Choroid plexus epithelial cell (primary cell): ENCODE measurements at regions not wholly inside any gene's neighbourhood (a gene's known extent, or its start where the extent isn't known, plus 50 kb on each side); places are given as distances from the start of the nearest gene placed in this dataset.

Experiments used
- DNase-seq: peaks from one replicate; pipeline ENCODE4 v3.0.0-alpha.2; 2010; ENCODE audit warnings: low read depth
- H3K4me3 ChIP-seq: 2 replicates; pipeline ENCODE4 v1.5.1; 2011; ENCODE audit warnings: low read depth, mild to moderate bottlenecking, control low read depth, low read length, moderate library complexity
- TF ChIP-seq, protein P1 (sequence below): conservative IDR thresholded peaks from 2 replicates; pipeline ENCODE4 v1.5.1; 2011; ENCODE audit warnings: low read depth, mild to moderate bottlenecking, control low read depth, inconsistent platforms, low read length, moderate library complexity

DNA sequence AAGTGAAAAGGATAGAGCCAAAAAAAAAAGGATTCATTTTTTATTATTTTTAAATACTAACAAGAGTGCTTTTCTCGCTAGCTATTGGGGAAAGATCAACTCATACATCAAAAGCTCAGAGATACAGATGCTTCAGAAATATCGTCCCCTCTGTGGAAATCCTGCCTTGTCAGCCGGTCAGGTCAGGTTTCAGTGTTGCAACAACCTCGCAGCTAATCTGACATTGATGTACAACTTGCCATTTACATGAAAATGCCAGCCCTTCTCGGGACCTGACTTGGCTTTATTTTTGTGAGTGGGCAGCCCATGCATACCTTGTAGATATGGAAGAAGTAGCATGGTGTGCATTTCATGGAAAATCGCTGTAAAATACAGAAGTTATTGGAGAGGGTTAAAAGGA, 358.8 kb upstream of the ADAMTS16 start:
- TF ChIP-seq, protein P1, sequence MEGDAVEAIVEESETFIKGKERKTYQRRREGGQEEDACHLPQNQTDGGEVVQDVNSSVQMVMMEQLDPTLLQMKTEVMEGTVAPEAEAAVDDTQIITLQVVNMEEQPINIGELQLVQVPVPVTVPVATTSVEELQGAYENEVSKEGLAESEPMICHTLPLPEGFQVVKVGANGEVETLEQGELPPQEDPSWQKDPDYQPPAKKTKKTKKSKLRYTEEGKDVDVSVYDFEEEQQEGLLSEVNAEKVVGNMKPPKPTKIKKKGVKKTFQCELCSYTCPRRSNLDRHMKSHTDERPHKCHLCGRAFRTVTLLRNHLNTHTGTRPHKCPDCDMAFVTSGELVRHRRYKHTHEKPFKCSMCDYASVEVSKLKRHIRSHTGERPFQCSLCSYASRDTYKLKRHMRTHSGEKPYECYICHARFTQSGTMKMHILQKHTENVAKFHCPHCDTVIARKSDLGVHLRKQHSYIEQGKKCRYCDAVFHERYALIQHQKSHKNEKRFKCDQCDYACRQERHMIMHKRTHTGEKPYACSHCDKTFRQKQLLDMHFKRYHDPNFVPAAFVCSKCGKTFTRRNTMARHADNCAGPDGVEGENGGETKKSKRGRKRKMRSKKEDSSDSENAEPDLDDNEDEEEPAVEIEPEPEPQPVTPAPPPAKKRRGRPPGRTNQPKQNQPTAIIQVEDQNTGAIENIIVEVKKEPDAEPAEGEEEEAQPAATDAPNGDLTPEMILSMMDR, result no peak
- no peak overlapping the region for H3K4me3 ChIP-seq
- DNase-seq, result no peak

DNA sequence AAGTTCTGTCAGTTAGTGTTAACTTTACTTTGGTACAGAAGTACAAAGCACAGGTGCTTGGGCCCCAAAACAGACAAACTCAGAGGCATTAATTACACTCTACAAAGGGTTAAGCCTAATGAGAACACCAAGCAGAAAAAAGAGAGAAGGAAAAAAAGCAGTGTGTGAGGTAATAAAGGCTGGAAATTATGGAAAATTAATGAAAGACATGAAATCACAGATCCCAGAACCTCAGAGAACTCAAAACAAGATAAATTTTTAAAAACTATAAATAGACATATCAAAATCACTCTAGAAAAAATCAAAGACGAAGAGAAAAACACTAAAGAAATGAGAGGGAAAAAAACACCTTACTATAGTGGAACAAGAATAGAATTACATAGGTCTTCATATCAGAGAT, 354.2 kb upstream of the ADAMTS16 start:
- no peak overlapping the region for H3K4me3 ChIP-seq
- no peak for DNase-seq
- TF ChIP-seq, protein P1, result no peak

DNA sequence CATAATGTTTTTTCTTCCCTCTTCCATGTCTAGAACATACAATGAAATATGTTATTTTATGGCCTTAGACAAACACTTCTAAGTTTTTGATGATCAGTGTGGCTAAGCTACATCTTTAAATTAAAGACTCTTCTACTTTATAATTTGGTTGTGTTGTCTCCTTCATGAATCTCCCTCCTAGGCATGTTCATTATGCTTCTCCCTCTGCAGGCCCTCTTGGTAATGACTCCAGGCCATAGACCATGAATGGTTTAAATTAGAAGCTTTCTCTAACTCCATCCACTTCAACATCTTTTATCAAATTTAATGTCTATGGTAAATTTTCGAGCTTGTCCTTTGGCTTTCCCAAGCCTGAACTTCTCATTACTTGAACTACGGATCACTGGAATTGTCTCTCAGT, 342.7 kb upstream of the ADAMTS16 start:
- H3K4me3 ChIP-seq, result no peak overlapping the region
- DNase-seq, result no peak
- TF ChIP-seq, protein P1, result no peak

DNA sequence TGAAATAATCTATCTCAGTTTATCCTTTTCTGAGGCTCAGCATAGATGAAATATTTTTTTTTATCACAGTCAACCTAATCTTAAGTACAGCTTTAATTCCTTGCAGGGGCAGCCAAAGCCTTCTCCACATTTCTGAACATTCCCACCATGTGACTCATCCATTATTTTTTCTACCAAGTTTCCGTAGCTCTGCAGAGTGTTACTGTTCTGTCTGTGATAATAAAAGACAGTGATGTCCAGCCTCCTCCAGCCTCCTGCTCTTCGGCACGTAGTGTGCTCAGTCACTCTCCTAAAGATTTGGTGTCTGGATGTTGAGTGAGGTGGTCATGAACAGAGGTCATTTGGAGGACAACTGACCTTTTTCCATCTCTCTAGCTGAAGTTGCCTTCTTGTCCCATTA, 338.1 kb upstream of the ADAMTS16 start:
- DNase-seq, result peak; percentile 5
- no peak overlapping the region for H3K4me3 ChIP-seq
- TF ChIP-seq, protein P1, result no peak

DNA sequence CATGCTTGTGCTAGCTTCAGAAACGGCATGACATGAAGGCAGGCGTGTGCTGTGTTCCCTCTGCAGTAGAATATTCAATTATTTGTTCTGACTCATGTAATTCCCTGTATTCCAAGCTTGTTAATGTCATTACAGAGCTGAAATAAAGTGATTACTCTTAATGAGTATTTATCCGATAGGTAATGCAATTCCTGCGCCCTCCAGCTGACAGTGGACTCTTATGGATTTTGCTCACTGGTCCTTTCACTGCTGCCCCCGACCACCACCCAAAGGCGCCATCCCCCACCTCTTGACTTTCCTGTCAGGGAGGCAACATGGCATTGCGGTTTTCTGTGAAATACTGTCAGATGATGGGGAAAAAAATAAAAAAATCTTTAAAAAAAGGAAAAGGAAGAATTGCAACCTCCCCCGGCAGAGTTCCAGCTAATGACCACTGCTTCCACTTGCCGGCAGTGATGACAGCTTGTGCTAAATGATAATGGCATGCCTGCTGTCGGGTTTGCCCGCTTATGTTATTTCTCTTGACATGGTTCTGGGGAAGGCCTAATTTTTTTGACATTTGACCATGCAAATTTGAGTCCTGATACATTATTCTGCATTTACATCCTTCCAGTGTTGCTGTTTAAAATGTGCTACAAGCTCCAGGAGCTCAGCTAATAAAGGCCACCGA, 335.3 kb upstream of the ADAMTS16 start:
- no peak overlapping the region for H3K4me3 ChIP-seq
- TF ChIP-seq, protein P1, result no peak
- DNase-seq, result no peak

DNA sequence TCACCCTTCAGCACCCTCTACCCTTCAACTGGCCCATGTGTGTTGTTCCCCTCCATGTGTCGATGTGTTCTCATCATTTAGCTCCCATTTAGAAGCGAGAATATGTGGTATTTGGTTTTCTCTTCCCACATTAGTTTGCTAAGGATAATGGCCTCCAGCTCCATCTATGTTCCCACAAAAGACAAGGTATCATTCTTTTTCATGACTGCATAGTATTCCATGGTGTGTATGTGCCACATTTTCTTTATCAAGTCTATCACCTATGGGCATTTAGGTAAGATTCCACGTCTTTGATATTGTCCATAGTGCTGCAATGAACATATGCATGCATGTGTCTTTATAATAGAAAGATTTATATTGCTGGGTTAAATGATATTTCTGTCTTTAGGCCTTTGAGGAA, 325.1 kb upstream of the ADAMTS16 start:
- TF ChIP-seq, protein P1, result no peak
- no peak overlapping the region for H3K4me3 ChIP-seq
- DNase-seq, result no peak

DNA sequence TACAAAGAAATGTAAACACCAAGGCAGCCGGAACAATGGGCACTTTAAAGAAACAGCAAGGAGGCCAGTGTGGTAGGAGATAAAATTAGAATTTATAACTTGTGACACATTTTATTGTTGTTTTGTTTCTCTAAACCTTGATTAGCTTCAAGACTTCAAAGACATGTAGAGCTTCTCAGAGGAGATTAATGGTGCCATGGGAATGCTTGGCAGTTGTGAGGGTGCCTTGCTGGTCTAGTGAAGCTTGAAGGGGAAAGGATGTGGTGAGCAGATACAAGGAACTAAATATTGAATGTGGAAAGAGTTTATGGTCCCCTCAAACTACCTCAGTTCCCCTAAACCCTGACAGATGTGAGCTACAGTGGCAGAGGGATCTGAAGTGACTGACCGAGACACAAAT, 322.4 kb upstream of the ADAMTS16 start:
- TF ChIP-seq, protein P1, result no peak
- DNase-seq, result no peak
- no peak overlapping the region for H3K4me3 ChIP-seq
